ENCODE measurements at regions not wholly inside any gene's neighbourhood (a gene's known extent, or its start where the extent isn't known, plus 50 kb on each side); places are given as distances from the start of the nearest gene placed in this dataset.

GRCh38 chr17:49903523-49903922 lies 55.7 kb upstream of the TAC4 start:
- Histone ChIP-seq H3K4me1 (peaks cover 9% of the 10 kb centered on the region), H3K4me3 (no peak overlapping the region), H3K36me3 (replicated peaks in 1 of 2; ENCODE audit: insufficient read depth in 1 of 2, low read depth in 2 of 2) (no peaks in the 10 kb centered on the region), H3K27ac (no peak overlapping the region), H3K27me3 (peaks cover 0 to 4% of the 10 kb centered on the region in 2 donors), H3K9me3 (no peaks in the 10 kb centered on the region)
- 54 to 57% methylated on average over 5 of the region's 5 CpGs for WGBS, 2 donors
- TF ChIP-seq POLR2A (IDR thresholded peaks at IDR 0.05) (no peak), CTCF (IDR thresholded peaks at IDR 0.05) (no peak)
- intact Hi-C loops (cut with DNase I) = no loop called here
- ATAC-seq = no peak
- DNase-seq = no peak

- Histone ChIP-seq H3K4me3 (no peak overlapping the region), H3K4me1 (peaks cover 4% of the 10 kb centered on the region), H3K9me3 (no peaks in the 10 kb centered on the region), H3K27ac (no peak overlapping the region), H3K27me3 (peaks cover 0 to 7% of the 10 kb centered on the region in 2 donors), H3K36me3 (replicated peaks in 1 of 2; ENCODE audit: insufficient read depth in 1 of 2, low read depth in 2 of 2) (no peaks in the 10 kb centered on the region)
- intact Hi-C loops (cut with DNase I) = no loop called here
- ATAC-seq = no peak
- TF ChIP-seq POLR2A (IDR thresholded peaks at IDR 0.05) (no peak), CTCF (IDR thresholded peaks at IDR 0.05) (no peak)
- no peak for DNase-seq
- WGBS, 2 donors = 71 to 77% methylated on average over 9 of the region's 9 CpGs
These were observed 57.0 kb upstream of the TAC4 start for GRCh38 chr17:49904893-49905292.

- peaks cover 0 to 14% of the 10 kb centered on the region in 2 donors for H3K27me3 ChIP-seq
- TF ChIP-seq CTCF (IDR thresholded peaks at IDR 0.05) = no peak
- no peak for TF ChIP-seq POLR2A (IDR thresholded peaks at IDR 0.05)
- peaks cover 13% of the 10 kb centered on the region for H3K4me1 ChIP-seq
- DNase-seq (no peak), ATAC-seq (no peak)
- H3K36me3 ChIP-seq (replicated peaks in 1 of 2; ENCODE audit: insufficient read depth in 1 of 2, low read depth in 2 of 2) = no peaks in the 10 kb centered on the region
- H3K9me3 ChIP-seq = no peaks in the 10 kb centered on the region
- H3K4me3 ChIP-seq = no peak overlapping the region
- intact Hi-C loops (cut with DNase I) = no loop called here
- no peak overlapping the region for H3K27ac ChIP-seq
- WGBS, 2 donors = 34 to 53% methylated on average over 3 to 10 of the region's 10 CpGs
These were observed 58.8 kb upstream of the TAC4 start for GRCh38 chr17:49906531-49907136.

GRCh38 chr17:49907279-49907678 lies 59.4 kb upstream of the TAC4 start:
- intact Hi-C loops (cut with DNase I) = no loop called here
- peaks cover 0 to 10% of the 10 kb centered on the region in 2 donors for H3K27me3 ChIP-seq

More at GRCh38 chr17:49907279-49907678, 59.4 kb upstream of the TAC4 start:
- H3K36me3 ChIP-seq (replicated peaks in 1 of 2; ENCODE audit: insufficient read depth in 1 of 2, low read depth in 2 of 2) = no peaks in the 10 kb centered on the region
- no peak for ATAC-seq
- no peak for TF ChIP-seq CTCF (IDR thresholded peaks at IDR 0.05)
- no peak for TF ChIP-seq POLR2A (IDR thresholded peaks at IDR 0.05)
- no peaks in the 10 kb centered on the region for H3K9me3 ChIP-seq
- no peak overlapping the region for H3K4me3 ChIP-seq
- WGBS, 2 donors = 56 to 76% methylated on average over 7 to 8 of the region's 8 CpGs
- peaks cover 9% of the 10 kb centered on the region for H3K4me1 ChIP-seq
- H3K27ac ChIP-seq = no peak overlapping the region
- DNase-seq = no peak

All from body of pancreas (tissue), 4 donors.